Activated naive CD4-positive, alpha-beta T cell treated with anti-CD3 and anti-CD28 coated beads, Interleukin-2, amount 50 U/mL, for 72 hours (primary cell): ENCODE measurements at regions not wholly inside any gene's neighbourhood (a gene's known extent, or its start where the extent isn't known, plus 50 kb on each side); places are given as distances from the start of the nearest gene placed in this dataset.

Experiments used
- ATAC-seq, 2 donors: fragments of 150-1000 bp; cut with Tn5 transposase; 2 replicates each; pipeline ENCODE4 v1.10.0; 2021; ENCODE audit warnings: mild to moderate bottlenecking in 2 of 2, moderate library complexity in 2 of 2
- DNase-seq, 2 donors: peaks; one replicate each; pipeline ENCODE4 v3.0.0; 2021 to 2022; ENCODE audit warnings: low spot score in 2 of 2
- H3K27ac Mint-ChIP-seq, 2 donors: one replicate each; pipeline ENCODE4 v1.8.0; 2022; ENCODE audit warnings: mild to moderate bottlenecking in 2 of 2, mixed read lengths in 2 of 2
- H3K36me3 Mint-ChIP-seq, 2 donors: one replicate each; pipeline ENCODE4 v1.8.0; 2022; ENCODE audit warnings: mixed read lengths in 2 of 2
- H3K9me3 Mint-ChIP-seq, 2 donors: one replicate each; pipeline ENCODE4 v1.8.0; 2022; ENCODE audit warnings: mixed read lengths in 2 of 2

DNA sequence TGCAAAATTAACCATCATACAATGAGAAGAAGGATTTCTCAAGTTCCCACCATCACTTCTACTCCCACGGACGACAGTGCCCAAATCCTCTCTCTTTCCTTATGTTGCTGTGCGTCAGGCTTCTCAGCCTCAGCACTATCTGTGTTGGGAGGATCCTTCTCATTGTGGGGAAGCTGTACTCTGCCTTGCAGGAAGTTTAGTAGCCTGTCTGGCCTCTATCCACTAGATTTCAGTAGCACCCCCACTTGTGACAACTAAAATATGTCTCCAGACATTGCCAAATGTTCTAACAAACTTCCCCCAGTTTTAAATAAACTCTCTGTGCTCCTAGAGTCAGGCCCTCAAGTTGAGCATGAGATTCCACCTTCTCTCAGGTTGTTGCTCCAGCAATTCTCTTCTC is 545.9 kb upstream of the ZFP42 start:
- no peak for DNase-seq
- Mint-ChIP-seq H3K27ac (no peak overlapping the region), H3K36me3 (peaks cover 0 to 8% of the 10 kb centered on the region in 2 donors), H3K9me3 (peaks cover 7 to 10% of the 10 kb centered on the region in 2 donors)
- no peak for ATAC-seq

DNA sequence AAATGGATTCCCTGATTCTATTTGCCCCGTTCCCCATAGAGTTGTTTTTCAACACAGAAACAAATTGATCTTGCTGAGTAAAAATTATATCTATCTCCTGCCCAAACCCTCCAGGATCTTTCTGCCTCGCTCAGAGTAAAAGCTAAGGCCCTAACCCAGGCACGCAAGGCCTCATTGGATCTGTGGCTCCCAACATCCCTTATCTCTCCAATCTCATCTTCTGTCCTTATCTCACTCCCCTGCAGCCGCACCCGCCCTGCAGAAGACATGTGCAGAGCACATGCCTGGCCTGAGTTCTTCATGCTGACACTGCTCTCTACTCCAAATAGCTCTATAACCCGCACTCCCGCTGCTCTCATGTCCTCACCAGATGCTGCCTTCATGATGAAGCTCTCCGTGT is 543.8 kb upstream of the ZFP42 start:
- H3K9me3 Mint-ChIP-seq: peaks cover 17 to 18% of the 10 kb centered on the region in 2 donors
- H3K27ac Mint-ChIP-seq: no peak overlapping the region
- H3K36me3 Mint-ChIP-seq: peaks cover 0 to 8% of the 10 kb centered on the region in 2 donors
- ATAC-seq (no peak), DNase-seq (no peak)

DNA sequence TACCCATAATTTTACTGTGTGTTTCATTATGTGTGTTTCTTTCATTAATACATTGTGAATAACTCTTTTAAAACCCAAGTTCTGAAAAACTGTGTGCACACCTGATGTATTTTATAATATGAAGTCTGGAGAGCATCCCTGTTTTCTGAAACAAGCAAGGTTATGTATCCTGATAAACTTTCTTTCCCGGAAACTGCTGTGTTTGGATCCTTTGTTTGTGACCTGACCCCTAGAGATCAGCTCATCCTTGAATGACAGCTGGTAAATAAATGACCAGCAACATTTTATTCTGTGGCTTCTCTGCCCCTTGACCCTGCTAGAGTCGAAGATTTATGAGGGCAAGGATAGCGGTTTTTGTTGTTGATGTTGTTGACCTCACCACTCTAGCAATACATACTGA is 535.6 kb upstream of the ZFP42 start:
- peaks cover 18 to 20% of the 10 kb centered on the region in 2 donors for H3K9me3 Mint-ChIP-seq
- ATAC-seq: no peak
- H3K27ac Mint-ChIP-seq: no peak overlapping the region
- H3K36me3 Mint-ChIP-seq: no peaks in the 10 kb centered on the region
- no peak for DNase-seq

DNA sequence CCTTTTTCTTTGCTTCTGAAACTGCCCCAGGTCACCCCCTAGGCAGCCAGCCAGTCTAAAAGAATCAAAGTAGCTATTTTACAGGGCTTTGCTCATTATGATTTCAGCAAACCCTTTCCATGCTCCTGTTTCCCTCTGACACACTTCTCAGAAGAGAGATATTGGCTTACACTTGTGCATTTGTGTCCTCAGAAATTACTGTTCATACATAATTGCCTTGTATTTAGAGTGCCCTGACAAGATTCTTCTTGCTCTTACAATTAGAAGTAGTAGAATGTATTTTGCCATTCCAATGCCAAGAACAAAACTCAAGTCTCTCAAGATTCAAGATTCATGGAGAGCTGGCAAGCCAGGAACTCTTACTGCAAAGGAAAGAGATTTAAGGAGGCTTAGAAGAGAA is 531.0 kb upstream of the ZFP42 start:
- no peak overlapping the region for H3K27ac Mint-ChIP-seq
- H3K36me3 Mint-ChIP-seq: no peaks in the 10 kb centered on the region
- DNase-seq: no peak
- peaks cover 13 to 18% of the 10 kb centered on the region in 2 donors for H3K9me3 Mint-ChIP-seq
- ATAC-seq: no peak

DNA sequence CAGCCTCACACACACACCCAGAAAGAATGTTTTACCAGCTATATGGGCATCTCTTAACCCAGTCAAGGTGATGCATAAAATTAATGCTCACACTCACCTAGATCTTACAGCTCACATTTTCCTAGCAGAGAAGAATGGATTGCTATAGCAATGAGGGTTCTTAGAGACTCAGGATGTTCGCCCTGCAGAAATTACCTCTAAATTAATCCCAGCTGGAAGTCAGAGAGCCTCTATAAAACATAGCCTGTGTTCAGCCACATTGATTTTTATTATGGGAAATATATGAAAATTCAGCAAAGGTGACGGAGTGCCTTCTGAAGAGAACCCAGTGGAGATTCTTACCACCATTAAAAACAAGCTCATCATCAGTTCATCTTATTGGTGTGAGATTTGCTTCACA is 528.3 kb upstream of the ZFP42 start:
- H3K27ac Mint-ChIP-seq: no peak overlapping the region
- H3K36me3 Mint-ChIP-seq: no peaks in the 10 kb centered on the region
- ATAC-seq (no peak), DNase-seq (no peak)
- peaks cover 21 to 22% of the 10 kb centered on the region in 2 donors for H3K9me3 Mint-ChIP-seq

DNA sequence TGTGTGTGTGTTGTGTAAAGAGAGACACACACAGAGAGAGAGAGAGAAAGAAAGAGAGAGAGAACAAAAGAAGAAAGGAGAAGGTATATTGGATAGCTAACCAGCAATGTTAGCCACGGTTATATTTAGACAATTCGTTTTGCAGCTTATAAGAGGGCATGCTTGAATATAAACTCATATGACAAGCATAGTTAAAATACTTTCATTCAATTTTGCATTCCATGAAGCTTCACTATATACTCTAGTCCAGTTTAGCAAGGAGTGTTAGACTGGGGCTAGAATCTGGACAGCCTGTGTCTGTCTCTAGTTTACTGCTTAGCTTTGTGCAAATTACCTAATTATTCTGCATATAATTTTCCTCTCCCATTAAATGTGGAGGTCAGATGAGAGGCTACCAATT is 525.9 kb upstream of the ZFP42 start:
- no peak for DNase-seq
- H3K9me3 Mint-ChIP-seq: peaks cover 25 to 27% of the 10 kb centered on the region in 2 donors
- peaks cover 4% of the 10 kb centered on the region in 2 donors for H3K36me3 Mint-ChIP-seq
- no peak for ATAC-seq
- no peak overlapping the region for H3K27ac Mint-ChIP-seq

DNA sequence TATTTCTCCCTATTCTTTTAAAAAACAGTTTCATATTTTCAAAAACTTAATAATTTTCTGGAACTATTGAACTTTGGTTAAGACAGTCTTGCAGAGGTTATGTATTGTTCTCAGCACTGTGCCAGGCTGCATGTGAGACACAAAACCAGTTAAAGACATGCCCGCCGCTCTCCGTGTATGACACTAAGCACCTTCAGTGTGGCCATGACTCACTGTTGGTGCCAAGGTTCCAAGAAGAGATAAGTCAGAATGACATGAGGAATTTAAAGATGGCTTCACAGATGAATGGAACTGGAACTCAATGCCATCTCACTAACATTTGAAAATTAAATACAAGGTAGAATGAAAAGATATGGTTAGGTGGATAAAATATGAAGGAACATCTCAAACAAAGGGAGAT is 525.5 kb upstream of the ZFP42 start:
- peaks cover 30 to 31% of the 10 kb centered on the region in 2 donors for H3K9me3 Mint-ChIP-seq
- DNase-seq (no peak), ATAC-seq (no peak)
- H3K36me3 Mint-ChIP-seq: peaks cover 6 to 8% of the 10 kb centered on the region in 2 donors
- no peak overlapping the region for H3K27ac Mint-ChIP-seq

DNA sequence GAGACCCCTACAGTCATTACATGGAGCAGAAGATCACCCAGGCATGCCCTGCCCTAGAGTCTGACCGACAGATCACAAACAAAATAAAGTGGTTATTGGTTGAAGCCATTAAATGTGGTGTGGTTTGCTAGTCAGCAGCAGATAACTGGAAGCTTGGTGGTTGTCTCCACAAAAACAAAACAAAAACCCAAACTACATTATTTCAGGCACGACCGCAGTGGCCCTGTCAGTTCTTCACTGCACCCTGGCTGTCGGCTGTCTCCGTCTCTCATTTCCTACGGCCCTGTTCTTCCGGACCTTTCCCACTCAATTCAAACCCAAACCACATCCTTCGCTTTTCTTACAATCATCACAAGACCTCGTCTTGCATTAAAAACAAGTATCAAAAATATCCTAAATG is 521.3 kb upstream of the ZFP42 start:
- H3K9me3 Mint-ChIP-seq: peaks cover 24 to 32% of the 10 kb centered on the region in 2 donors
- peaks cover 6 to 8% of the 10 kb centered on the region in 2 donors for H3K36me3 Mint-ChIP-seq
- ATAC-seq (no peak), DNase-seq (no peak)
- H3K27ac Mint-ChIP-seq: no peak overlapping the region

DNA sequence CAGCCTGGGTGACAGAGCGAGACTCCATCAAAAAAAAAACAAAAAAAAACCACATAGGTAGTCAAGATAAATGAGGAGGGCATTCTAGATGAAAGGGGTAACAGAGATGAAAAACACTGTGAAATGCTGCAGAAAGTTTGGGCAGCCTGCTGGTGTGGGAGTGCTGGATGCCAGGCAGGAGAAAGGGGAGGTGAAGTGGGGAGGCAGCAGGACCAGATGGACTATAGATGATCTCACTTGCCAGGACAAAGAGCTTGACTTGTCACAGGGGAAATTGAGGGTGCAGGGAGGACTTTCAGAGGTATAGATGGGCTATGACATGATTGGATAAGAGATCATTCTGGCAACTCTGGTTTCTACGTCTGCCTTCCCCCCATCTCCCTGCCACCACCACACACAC is 519.7 kb upstream of the ZFP42 start:
- ATAC-seq (no peak), DNase-seq (no peak)
- Mint-ChIP-seq H3K36me3 (peaks cover 6 to 8% of the 10 kb centered on the region in 2 donors), H3K27ac (no peak overlapping the region), H3K9me3 (peaks cover 29 to 30% of the 10 kb centered on the region in 2 donors)

DNA sequence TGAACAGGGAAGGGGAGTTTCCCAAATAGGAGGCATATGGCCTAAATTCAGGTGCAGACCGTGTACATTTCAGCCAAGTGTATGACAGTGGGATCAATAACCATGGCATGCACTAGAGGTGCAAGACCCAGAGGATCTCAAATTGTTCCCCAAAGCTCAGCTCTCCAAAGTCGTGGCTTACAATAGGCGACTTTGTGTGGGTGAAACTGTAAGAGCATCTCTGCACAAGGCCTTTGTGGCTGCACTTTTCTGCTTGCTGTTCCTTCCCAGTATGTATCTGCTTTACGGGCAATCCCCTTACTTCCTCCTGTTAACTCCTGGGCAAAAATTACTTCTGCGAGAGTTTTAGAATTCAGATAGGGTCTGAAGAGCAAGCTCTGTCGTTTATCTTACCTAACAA is 518.3 kb upstream of the ZFP42 start:
- no peak overlapping the region for H3K27ac Mint-ChIP-seq
- H3K36me3 Mint-ChIP-seq: peaks cover 6 to 8% of the 10 kb centered on the region in 2 donors
- peaks cover 21% of the 10 kb centered on the region in 2 donors for H3K9me3 Mint-ChIP-seq
- DNase-seq (no peak), ATAC-seq (no peak)

DNA sequence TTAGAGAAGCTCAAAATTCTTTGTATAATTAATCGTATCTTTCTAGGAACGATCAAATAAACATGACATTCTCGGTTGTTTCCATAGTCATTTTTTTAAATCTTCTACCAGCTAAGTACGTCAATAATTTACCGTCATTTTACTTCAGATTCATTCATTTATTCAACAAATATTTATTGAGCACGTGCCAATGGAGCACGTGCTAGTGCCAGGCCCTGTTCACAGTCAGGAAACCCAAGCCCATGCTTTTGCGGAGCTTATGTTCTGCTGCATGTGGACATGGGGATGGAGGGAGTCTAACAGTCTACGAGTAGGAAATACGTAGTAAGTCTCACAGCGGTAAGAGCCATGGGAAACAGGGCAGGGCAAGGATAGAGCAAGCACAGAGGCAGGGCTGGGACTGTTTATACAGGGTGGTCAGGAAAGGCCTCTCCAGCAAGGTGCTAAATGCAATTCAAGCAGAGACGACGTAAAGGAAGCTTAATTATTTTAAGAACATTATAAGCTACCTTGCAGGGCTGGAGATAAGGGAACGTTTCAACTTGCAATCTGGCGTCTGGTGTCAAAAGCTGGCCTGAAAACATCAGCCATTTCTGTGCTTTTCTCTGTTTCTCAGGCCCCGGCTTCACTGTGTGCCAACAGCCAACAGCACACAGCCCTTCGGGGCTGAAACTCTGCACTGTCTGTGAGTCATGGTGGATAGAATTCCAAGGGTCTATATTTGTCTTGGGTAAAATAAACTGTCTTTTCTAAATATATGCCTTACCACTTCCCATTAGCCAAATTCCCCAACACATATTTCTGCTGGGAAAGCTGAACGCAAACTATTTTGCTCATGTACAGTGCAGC is 517.1 kb upstream of the ZFP42 start:
- Mint-ChIP-seq H3K27ac (no peak overlapping the region), H3K36me3 (peaks cover 6 to 8% of the 10 kb centered on the region in 2 donors), H3K9me3 (peaks cover 21% of the 10 kb centered on the region in 2 donors)
- ATAC-seq (no peak), DNase-seq (no peak)

DNA sequence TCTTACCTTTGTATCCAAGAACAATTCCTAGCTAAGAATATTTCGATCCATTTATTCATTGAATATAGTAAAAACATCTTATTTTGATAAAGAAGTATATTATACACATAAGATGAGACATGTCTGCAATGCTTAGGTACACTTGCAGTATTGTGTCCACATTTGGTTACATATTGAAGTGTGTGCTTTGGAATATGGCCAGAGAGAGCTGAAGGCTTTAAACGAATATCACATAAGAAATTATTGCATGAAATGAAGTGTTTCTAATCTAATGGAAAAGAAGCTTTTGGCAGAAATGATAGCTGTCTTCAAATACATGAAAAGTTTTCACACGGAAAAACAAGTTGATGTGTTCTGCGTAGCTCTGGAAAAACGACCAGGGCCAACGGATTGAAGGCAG is 516.1 kb upstream of the ZFP42 start:
- Mint-ChIP-seq H3K36me3 (peaks cover 3 to 5% of the 10 kb centered on the region in 2 donors), H3K9me3 (peaks cover 17 to 18% of the 10 kb centered on the region in 2 donors), H3K27ac (no peak overlapping the region)
- ATAC-seq (no peak), DNase-seq (no peak)

DNA sequence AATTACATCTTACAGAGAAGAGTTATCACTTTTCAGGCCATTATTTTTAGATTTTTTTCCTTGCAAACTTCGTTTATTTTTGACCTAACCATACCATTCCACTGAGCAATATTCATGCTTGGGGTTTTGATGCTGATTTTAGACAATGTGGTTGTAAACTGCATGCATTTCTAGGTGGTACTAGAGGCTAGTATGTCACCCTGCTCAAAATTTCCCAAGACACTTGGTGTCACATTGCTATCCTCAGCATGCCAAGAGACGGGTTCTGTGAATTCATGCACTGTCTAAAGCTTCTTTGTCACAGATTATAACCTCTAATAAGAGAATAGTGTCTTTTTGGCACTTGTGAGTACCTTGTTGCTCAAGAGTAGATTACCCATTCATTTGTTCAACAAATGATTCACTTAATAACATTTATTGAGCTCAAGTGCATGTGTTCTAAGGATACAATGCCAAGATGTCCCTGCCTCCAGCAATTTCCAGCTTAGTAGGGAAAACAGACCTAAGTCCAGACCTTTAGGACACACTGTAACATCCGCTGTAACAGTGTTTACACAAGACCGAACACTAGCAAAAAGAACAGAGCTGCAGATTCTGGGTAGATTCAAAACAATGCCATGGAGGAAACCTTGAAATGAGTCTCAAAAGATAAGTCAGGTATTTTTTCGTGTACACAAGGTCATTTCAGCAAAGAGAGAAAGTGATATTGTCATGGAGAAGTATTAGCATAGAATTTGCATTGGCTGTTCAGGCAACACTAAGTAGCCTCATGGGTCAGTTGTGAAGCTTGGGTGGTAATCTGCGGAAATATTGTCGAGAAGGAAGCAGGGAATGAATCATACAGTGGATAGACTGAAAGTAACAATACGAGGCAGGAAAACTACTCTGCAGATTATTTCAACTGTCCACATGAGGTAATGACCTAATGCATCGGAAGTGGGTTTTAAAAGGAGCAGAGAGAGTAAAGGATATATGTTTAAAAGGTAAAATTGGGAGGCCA is 515.1 kb upstream of the ZFP42 start:
- Mint-ChIP-seq H3K9me3 (peaks cover 9 to 10% of the 10 kb centered on the region in 2 donors), H3K27ac (no peak overlapping the region), H3K36me3 (no peaks in the 10 kb centered on the region)
- DNase-seq: no peak
- no peak for ATAC-seq

DNA sequence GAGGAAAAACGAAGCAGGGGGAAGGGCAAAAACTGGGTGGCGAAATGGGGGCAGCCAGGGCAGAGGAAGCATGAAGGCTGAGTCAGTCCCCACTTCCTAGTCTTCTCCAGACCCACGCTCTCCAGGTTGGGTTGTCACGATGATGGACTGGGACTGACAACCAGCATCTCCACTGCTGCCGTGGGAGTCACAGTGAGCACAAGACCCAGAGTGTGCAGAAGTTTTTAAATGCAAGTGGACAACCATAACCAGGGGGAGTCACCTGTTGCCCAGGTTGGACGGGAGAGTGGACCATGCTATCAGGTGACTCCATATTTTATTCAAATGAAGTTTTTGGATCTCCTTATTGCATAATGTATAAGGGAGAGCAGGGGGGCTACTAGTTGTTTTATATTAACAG is 511.4 kb upstream of the ZFP42 start:
- Mint-ChIP-seq H3K9me3 (peaks cover 14 to 17% of the 10 kb centered on the region in 2 donors), H3K27ac (no peak overlapping the region), H3K36me3 (peaks cover 0 to 9% of the 10 kb centered on the region in 2 donors)
- ATAC-seq (no peak), DNase-seq (no peak)

DNA sequence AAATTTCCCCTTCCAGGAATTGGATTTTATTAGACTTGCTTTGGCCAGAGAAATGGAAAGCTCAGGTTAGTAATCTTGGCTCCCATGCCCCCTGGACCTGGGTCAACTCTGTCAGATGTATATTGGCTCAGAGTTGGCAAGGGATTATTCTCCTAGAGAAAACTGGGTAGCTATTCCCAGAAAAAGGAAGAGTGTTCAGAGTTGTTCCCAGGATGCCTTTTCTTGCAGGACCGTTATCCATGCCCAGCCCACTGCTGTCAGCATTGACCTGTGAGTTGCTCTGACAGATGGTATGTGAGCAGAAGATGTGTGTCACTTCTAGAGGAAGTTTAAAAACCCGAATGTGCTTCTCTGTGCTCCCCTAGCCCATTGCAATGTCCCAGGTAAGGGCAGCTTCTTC is 509.9 kb upstream of the ZFP42 start:
- peaks cover 0 to 9% of the 10 kb centered on the region in 2 donors for H3K36me3 Mint-ChIP-seq
- no peak overlapping the region for H3K27ac Mint-ChIP-seq
- ATAC-seq (no peak), DNase-seq (no peak)
- H3K9me3 Mint-ChIP-seq: peaks cover 10 to 19% of the 10 kb centered on the region in 2 donors

DNA sequence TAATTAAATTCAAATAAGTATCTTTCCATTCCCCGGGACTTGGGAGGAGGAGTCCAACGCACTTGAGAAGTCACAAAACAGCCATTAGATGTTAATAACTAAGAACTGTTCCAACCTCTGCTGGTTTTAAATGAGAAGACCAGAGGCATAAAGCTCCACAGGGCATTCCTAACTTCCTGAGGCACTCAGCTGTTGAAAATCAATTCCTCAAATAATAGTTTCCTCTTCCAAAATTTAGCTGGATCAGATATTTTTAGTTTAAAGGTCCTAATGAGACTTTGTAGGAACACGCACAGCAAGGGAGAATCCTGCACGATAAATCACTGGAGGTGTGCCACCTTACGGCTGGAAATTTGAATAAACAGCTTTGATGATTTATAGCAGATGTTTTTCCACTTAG is 504.3 kb upstream of the ZFP42 start:
- ATAC-seq: no peak
- peaks cover 14 to 30% of the 10 kb centered on the region in 2 donors for H3K9me3 Mint-ChIP-seq
- H3K36me3 Mint-ChIP-seq: peaks cover 6 to 9% of the 10 kb centered on the region in 2 donors
- no peak overlapping the region for H3K27ac Mint-ChIP-seq
- DNase-seq: no peak

DNA sequence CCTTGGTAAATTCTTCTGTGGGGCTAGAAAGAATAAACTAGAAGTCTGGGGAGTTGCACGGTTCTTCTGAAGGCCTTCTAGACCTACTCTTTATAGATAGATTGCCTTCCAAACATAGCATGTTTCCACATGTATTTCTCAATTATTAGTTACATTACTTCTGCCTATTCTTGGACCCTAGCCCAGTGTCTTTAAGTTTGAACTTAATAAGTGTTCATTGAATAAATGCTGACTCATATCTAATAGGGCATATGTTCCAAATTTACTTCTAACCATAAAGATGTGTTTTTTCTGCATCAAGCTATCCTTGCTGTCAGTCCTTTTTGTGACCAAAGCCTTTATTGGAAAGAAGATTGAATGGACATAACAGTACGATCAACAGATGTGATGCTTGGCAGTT is 503.6 kb upstream of the ZFP42 start:
- peaks cover 6 to 9% of the 10 kb centered on the region in 2 donors for H3K36me3 Mint-ChIP-seq
- peaks cover 14 to 30% of the 10 kb centered on the region in 2 donors for H3K9me3 Mint-ChIP-seq
- ATAC-seq: no peak
- no peak overlapping the region for H3K27ac Mint-ChIP-seq
- no peak for DNase-seq
